Endothelial cell of umbilical vein (primary cell): ENCODE measurements at regions not wholly inside any gene's neighbourhood (a gene's known extent, or its start where the extent isn't known, plus 50 kb on each side); places are given as distances from the start of the nearest gene placed in this dataset.

Experiments
- BruUV-seq: library from RNA; stranded (reverse); fragments of 400-500 nt; replicated peaks from 2 replicates; lab custom pipeline; 2021; lab: Mats Ljungman, UMichigan
- CTCF ChIA-PET: fragments of 300-600, 350-600 bp; sonication (Branson Sonifier 250); formaldehyde crosslinking; loops from one replicate; lab custom pipeline; 2021; ENCODE audit warnings: antibody characterized with exemption, inconsistent platforms; lab: Charles Lee
- POLR2A ChIA-PET: fragments of 300-600, 350-600 bp; sonication (Branson Sonifier 250); formaldehyde crosslinking; loops from one replicate; lab custom pipeline; 2021; ENCODE audit warnings: antibody characterized with exemption, inconsistent platforms; lab: Charles Lee
- DNase-seq: peaks from one replicate; pipeline ENCODE4 v3.0.0-alpha.2; 2011; ENCODE audit warnings: low read depth, low spot score
- FAIRE-seq: peaks from 2 replicates; lab custom pipeline; 2011; peaks lifted over from hg19 to GRCh38; lab: Jason Lieb, UNC
- H2AFZ ChIP-seq: 2 replicates; pipeline ENCODE4 v1.6.0; 2012; ENCODE audit warnings: low read depth, low read length, control low read depth, inconsistent platforms
- H3K27ac ChIP-seq: 2 replicates; pipeline ENCODE4 v1.5.1; 2011; ENCODE audit warnings: low read depth, mild to moderate bottlenecking, control low read depth, low read length, moderate library complexity; ENCODE audit not compliant: insufficient read depth
- H3K27me3 ChIP-seq, 2 experiments: 2 replicates each; pipeline versions ENCODE4 v1.6.0 to v1.6.1; 2011; ENCODE audit warnings: low read length in 2 of 2, mixed read lengths in 1 of 2; ENCODE audit not compliant: control insufficient read depth in 2 of 2, insufficient read depth in 2 of 2
- H3K36me3 ChIP-seq, 2 experiments: 2 replicates in 1 of 2; 3 replicates in 1 of 2; pipeline ENCODE4 v1.5.1; 2011; ENCODE audit warnings: low read length in 2 of 2, mild to moderate bottlenecking in 1 of 2, moderate library complexity in 1 of 2; ENCODE audit not compliant: control insufficient read depth in 2 of 2, insufficient read depth in 2 of 2; ENCODE audit errors: extremely low read depth in 1 of 2
- H3K4me1 ChIP-seq: 3 replicates; pipeline ENCODE4 v1.5.1; 2011; ENCODE audit warnings: mild to moderate bottlenecking, low read length; ENCODE audit not compliant: control insufficient read depth, insufficient read depth; ENCODE audit errors: extremely low read depth
- H3K4me2 ChIP-seq: 2 replicates; pipeline ENCODE4 v1.6.1; 2011; ENCODE audit warnings: low read length, control low read depth, mixed read lengths; ENCODE audit not compliant: insufficient read depth
- H3K4me3 ChIP-seq, 3 experiments: fragments of 200-600 bp in 1 of 3; sonication (generic), shearing (Covaris generic) in 1 of 3; replicated peaks in 1 of 3; 2 replicates each; pipeline ENCODE4 v1.5.1; 2011 to 2016; ENCODE audit warnings: control low read depth in 3 of 3, low read length in 3 of 3, mild to moderate bottlenecking in 2 of 3, inconsistent platforms in 1 of 3, low read depth in 1 of 3, moderate library complexity in 1 of 3; ENCODE audit not compliant: insufficient read depth in 1 of 3
- H3K79me2 ChIP-seq: 2 replicates; pipeline ENCODE4 v1.6.0; 2012; ENCODE audit warnings: low read length, inconsistent platforms; ENCODE audit not compliant: control insufficient read depth, insufficient read depth
- H3K9ac ChIP-seq: replicated peaks from 2 replicates; pipeline ENCODE3; 2011; ENCODE audit warnings: low read length, control low read depth; ENCODE audit not compliant: insufficient read depth; ENCODE audit errors: extremely low read depth
- H3K9me1 ChIP-seq: replicated peaks from 3 replicates; pipeline ENCODE4 v1.6.0; 2011; ENCODE audit warnings: mild to moderate bottlenecking, low read length; ENCODE audit not compliant: control insufficient read depth, insufficient read depth; ENCODE audit errors: extremely low read depth
- H3K9me3 ChIP-seq: replicated peaks from 2 replicates; pipeline ENCODE4 v1.5.1; 2012; ENCODE audit warnings: low read length, inconsistent platforms; ENCODE audit not compliant: control insufficient read depth, insufficient read depth
- H4K20me1 ChIP-seq: replicated peaks from 2 replicates; pipeline ENCODE3; 2011; ENCODE audit warnings: mild to moderate bottlenecking, low read length; ENCODE audit not compliant: control insufficient read depth, insufficient read depth; ENCODE audit errors: extremely low read depth
- EZH2 ChIP-seq: IDR thresholded peaks from 2 replicates; pipeline ENCODE4 v1.6.1; 2012; ENCODE audit warnings: borderline replicate concordance, low read depth, mild to moderate bottlenecking, moderate library complexity, low read length, inconsistent platforms; ENCODE audit not compliant: severe bottlenecking
- GATA2 ChIP-seq: IDR thresholded peaks from 2 replicates; pipeline ENCODE4 v1.7.0; 2011; ENCODE audit warnings: low read depth, mild to moderate bottlenecking, moderate library complexity, mixed read lengths, low read length; ENCODE audit not compliant: insufficient read length, insufficient read depth
- JUN ChIP-seq: IDR thresholded peaks from 2 replicates; pipeline ENCODE4 v1.6.1; 2011; ENCODE audit warnings: borderline replicate concordance, low read depth; ENCODE audit not compliant: insufficient read length, insufficient read depth
- MYC ChIP-seq: IDR thresholded peaks from one replicate; pipeline ENCODE4 v1.6.1; 2011; ENCODE audit warnings: mild to moderate bottlenecking, low read depth, low read length
- dilution Hi-C: fragments of 300-500 bp; cut with MboI; formaldehyde crosslinking; loops from one replicate; pipeline ENCODE4 v1.15.0; 2019; ENCODE audit warnings: low sequenced_read_pairs; ENCODE audit not compliant: extremely low pct_ligation_motif_present
- intact Hi-C: fragments of 100-400 bp; cut with micrococcal nuclease; formaldehyde crosslinking; loops from one replicate; pipeline ENCODE4 v1.10.0; 2022
- TF ChIP-seq, protein P1 (sequence below): IDR thresholded peaks from 2 replicates; pipeline ENCODE4 v1.6.1; 2011; ENCODE audit not compliant: insufficient read depth, insufficient read length
- TF ChIP-seq, protein P2 (sequence below), 2 donors: IDR thresholded peaks; 1 replicate in 1 of 2; 2 replicates in 1 of 2; pipeline ENCODE4 v1.5.1; 2011; ENCODE audit warnings: low read length in 2 of 2, mild to moderate bottlenecking in 2 of 2, moderate library complexity in 2 of 2, control low read depth in 1 of 2, inconsistent platforms in 1 of 2, low read depth in 1 of 2; ENCODE audit not compliant: insufficient read depth in 1 of 2; ENCODE audit errors: extremely low read depth in 1 of 2

DNA sequence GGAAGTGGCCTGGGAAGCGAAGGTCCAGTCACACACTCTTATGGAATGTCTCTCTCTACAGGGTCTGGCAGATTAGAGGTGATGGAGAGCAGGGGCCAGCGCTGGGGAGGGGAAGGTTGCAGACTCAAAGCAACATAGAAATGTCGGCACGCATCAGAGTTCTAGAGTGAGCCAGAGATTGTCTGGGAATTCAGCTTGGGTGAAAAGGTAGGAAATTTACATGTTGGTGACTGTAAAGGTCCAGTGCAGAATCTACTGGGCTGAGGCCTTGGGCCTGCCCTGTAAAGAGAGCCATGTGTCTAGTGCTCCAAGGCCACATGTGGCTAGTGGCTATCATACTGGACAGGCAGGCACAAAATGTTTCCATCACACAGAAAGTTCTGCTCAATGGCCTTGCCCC, 80.8 kb downstream of the FOXA2 start:
- H3K27me3 ChIP-seq: peaks cover 2% of the 10 kb centered on the region in 2 experiments
- H4K20me1 ChIP-seq: no peaks in the 10 kb centered on the region
- H2AFZ ChIP-seq: no peak overlapping the region
- dilution Hi-C loops (no loop called here), intact Hi-C loops (no loop called here)
- DNase-seq: no peak
- H3K36me3 ChIP-seq: no peaks in the 10 kb centered on the region
- BruUV-seq: no TSS peak
- no peaks in the 10 kb centered on the region for H3K4me1 ChIP-seq
- H3K4me3 ChIP-seq: no peak overlapping the region
- H3K79me2 ChIP-seq: no peaks in the 10 kb centered on the region
- no peak overlapping the region for H3K27ac ChIP-seq
- no peak overlapping the region for H3K9ac ChIP-seq
- H3K4me2 ChIP-seq: no peak overlapping the region
- no peak for TF ChIP-seq JUN
- TF ChIP-seq, protein P1, sequence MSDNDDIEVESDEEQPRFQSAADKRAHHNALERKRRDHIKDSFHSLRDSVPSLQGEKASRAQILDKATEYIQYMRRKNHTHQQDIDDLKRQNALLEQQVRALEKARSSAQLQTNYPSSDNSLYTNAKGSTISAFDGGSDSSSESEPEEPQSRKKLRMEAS: no peak
- TF ChIP-seq, protein P2, sequence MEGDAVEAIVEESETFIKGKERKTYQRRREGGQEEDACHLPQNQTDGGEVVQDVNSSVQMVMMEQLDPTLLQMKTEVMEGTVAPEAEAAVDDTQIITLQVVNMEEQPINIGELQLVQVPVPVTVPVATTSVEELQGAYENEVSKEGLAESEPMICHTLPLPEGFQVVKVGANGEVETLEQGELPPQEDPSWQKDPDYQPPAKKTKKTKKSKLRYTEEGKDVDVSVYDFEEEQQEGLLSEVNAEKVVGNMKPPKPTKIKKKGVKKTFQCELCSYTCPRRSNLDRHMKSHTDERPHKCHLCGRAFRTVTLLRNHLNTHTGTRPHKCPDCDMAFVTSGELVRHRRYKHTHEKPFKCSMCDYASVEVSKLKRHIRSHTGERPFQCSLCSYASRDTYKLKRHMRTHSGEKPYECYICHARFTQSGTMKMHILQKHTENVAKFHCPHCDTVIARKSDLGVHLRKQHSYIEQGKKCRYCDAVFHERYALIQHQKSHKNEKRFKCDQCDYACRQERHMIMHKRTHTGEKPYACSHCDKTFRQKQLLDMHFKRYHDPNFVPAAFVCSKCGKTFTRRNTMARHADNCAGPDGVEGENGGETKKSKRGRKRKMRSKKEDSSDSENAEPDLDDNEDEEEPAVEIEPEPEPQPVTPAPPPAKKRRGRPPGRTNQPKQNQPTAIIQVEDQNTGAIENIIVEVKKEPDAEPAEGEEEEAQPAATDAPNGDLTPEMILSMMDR (IDR thresholded peaks at IDR 0.05; ENCODE audit: extremely low read depth in 1 of 2, insufficient read depth in 1 of 2, low read depth in 1 of 2, low read length in 2 of 2): no peak
- no peak for TF ChIP-seq MYC
- no peak for TF ChIP-seq EZH2
- no peak for TF ChIP-seq GATA2
- CTCF ChIA-PET: no interaction called here
- H3K9me3 ChIP-seq: no peaks in the 10 kb centered on the region
- H3K9me1 ChIP-seq: no peaks in the 10 kb centered on the region
- FAIRE-seq: no peak
- POLR2A ChIA-PET: no interaction called here
